ENCODE measurements at regions not wholly inside any gene's neighbourhood (a gene's known extent, or its start where the extent isn't known, plus 50 kb on each side); places are given as distances from the start of the nearest gene placed in this dataset.

DNA sequence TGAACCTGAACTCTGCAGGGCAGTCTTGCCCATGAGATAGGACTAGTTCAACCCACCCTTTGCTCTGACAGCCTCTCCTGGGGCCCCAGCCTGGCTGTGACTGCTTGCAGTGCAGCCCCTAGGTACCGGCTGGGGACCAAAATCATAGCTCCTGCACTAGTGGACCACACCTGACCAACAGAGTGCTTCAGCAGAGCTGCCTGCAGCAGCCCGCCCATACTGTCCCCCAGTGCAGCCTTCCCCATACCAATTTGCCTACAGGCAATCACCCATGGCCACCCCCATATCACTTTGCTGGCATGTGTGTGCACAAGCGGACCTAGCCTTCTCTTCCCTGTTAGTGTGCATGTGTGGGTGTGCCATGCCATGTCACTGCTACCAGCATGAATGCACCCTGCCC, 347.6 kb upstream of the MPDZ start:
- intact Hi-C loops (cut with micrococcal nuclease) (no loop called here), in situ Hi-C loops (cut with MboI) (no loop called here)
- no peaks in the 10 kb centered on the region for H4K20me1 ChIP-seq (replicated peaks; ENCODE audit: control insufficient read depth, insufficient read depth, low read length)
- ChIA-PET POLR2A (no interaction called here), CTCF (ENCODE audit: low intra/inter-chr PET ratio) (no interaction called here)
- H2AFZ ChIP-seq (ENCODE audit: low read depth, low read length), result no peak overlapping the region
- WGBS (ENCODE audit: insufficient coverage, low coverage, missing lambda C conversion rate), result 0% methylated on average over 2 of the region's 3 CpGs
- H3K36me3 ChIP-seq (ENCODE audit: control insufficient read depth, insufficient read depth, low read length), result no peaks in the 10 kb centered on the region
- no peak overlapping the region for H3K4me3 ChIP-seq
- ATAC-seq, result no peak
- no peak overlapping the region for H3K4me2 ChIP-seq (ENCODE audit: insufficient read depth, low read length)
- no TSS peak for BruUV-seq (replicated peaks)
- H3K9me3 ChIP-seq (replicated peaks; ENCODE audit: control insufficient read depth, insufficient read depth, low read depth, low read length), result no peaks in the 10 kb centered on the region
- no peak overlapping the region for H3K9ac ChIP-seq (ENCODE audit: insufficient read depth in 1 of 2, low read depth in 2 of 2, low read length in 2 of 2)
- no peak for DNase-seq (ENCODE audit: extremely low read depth in 1 of 4, low spot score in 3 of 4)
- no peaks in the 10 kb centered on the region for H3K4me1 ChIP-seq (replicated peaks in 1 of 2; ENCODE audit: control insufficient read depth in 2 of 2, insufficient read depth in 2 of 2, low read length in 2 of 2)
- no peak for FAIRE-seq
- H3K27ac ChIP-seq (ENCODE audit: extremely low read depth, low read depth, low read length), result no peak overlapping the region
- H3K9me1 ChIP-seq (ENCODE audit: control insufficient read depth, insufficient read depth, low read length), result no peaks in the 10 kb centered on the region
- no peaks in the 10 kb centered on the region for H3K79me2 ChIP-seq (ENCODE audit: control insufficient read depth, insufficient read depth, low read length)
- H3K27me3 ChIP-seq (ENCODE audit: control insufficient read depth in 2 of 2, insufficient read depth in 2 of 2, low read length in 2 of 2), result no peaks in the 10 kb centered on the region
- TF ChIP-seq BACH1 (tag; IDR thresholded peaks at IDR 0.05) (no peak), FOXM1 (IDR thresholded peaks at IDR 0.05; ENCODE audit: low read depth) (no peak), FOXM1 (CRISPR knock-in tag; IDR thresholded peaks at IDR 0.05; ENCODE audit: low read depth) (no peak), ASH1L (IDR thresholded peaks at IDR 0.05; ENCODE audit: borderline replicate concordance, low read depth, partially characterized antibody) (no peak), ZNF347 (CRISPR knock-in tag; IDR thresholded peaks at IDR 0.05; ENCODE audit: low read depth) (no peak), MCM7 (IDR thresholded peaks at IDR 0.05) (no peak), E2F5 (CRISPR knock-in tag; IDR thresholded peaks at IDR 0.05) (no peak), ZNF507 (tag; conservative IDR thresholded peaks at IDR 0.05) (no peak), ZBTB5 (IDR thresholded peaks at IDR 0.05) (no peak)
- TF ChIP-seq, protein P1, sequence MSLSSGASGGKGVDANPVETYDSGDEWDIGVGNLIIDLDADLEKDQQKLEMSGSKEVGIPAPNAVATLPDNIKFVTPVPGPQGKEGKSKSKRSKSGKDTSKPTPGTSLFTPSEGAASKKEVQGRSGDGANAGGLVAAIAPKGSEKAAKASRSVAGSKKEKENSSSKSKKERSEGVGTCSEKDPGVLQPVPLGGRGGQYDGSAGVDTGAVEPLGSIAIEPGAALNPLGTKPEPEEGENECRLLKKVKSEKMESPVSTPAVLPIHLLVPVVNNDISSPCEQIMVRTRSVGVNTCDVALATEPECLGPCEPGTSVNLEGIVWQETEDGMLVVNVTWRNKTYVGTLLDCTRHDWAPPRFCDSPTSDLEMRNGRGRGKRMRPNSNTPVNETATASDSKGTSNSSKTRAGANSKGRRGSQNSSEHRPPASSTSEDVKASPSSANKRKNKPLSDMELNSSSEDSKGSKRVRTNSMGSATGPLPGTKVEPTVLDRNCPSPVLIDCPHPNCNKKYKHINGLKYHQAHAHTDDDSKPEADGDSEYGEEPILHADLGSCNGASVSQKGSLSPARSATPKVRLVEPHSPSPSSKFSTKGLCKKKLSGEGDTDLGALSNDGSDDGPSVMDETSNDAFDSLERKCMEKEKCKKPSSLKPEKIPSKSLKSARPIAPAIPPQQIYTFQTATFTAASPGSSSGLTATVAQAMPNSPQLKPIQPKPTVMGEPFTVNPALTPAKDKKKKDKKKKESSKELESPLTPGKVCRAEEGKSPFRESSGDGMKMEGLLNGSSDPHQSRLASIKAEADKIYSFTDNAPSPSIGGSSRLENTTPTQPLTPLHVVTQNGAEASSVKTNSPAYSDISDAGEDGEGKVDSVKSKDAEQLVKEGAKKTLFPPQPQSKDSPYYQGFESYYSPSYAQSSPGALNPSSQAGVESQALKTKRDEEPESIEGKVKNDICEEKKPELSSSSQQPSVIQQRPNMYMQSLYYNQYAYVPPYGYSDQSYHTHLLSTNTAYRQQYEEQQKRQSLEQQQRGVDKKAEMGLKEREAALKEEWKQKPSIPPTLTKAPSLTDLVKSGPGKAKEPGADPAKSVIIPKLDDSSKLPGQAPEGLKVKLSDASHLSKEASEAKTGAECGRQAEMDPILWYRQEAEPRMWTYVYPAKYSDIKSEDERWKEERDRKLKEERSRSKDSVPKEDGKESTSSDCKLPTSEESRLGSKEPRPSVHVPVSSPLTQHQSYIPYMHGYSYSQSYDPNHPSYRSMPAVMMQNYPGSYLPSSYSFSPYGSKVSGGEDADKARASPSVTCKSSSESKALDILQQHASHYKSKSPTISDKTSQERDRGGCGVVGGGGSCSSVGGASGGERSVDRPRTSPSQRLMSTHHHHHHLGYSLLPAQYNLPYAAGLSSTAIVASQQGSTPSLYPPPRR (CRISPR knock-in tag; IDR thresholded peaks at IDR 0.05; ENCODE audit: borderline replicate concordance), result no peak
- TF ChIP-seq, protein P2, sequence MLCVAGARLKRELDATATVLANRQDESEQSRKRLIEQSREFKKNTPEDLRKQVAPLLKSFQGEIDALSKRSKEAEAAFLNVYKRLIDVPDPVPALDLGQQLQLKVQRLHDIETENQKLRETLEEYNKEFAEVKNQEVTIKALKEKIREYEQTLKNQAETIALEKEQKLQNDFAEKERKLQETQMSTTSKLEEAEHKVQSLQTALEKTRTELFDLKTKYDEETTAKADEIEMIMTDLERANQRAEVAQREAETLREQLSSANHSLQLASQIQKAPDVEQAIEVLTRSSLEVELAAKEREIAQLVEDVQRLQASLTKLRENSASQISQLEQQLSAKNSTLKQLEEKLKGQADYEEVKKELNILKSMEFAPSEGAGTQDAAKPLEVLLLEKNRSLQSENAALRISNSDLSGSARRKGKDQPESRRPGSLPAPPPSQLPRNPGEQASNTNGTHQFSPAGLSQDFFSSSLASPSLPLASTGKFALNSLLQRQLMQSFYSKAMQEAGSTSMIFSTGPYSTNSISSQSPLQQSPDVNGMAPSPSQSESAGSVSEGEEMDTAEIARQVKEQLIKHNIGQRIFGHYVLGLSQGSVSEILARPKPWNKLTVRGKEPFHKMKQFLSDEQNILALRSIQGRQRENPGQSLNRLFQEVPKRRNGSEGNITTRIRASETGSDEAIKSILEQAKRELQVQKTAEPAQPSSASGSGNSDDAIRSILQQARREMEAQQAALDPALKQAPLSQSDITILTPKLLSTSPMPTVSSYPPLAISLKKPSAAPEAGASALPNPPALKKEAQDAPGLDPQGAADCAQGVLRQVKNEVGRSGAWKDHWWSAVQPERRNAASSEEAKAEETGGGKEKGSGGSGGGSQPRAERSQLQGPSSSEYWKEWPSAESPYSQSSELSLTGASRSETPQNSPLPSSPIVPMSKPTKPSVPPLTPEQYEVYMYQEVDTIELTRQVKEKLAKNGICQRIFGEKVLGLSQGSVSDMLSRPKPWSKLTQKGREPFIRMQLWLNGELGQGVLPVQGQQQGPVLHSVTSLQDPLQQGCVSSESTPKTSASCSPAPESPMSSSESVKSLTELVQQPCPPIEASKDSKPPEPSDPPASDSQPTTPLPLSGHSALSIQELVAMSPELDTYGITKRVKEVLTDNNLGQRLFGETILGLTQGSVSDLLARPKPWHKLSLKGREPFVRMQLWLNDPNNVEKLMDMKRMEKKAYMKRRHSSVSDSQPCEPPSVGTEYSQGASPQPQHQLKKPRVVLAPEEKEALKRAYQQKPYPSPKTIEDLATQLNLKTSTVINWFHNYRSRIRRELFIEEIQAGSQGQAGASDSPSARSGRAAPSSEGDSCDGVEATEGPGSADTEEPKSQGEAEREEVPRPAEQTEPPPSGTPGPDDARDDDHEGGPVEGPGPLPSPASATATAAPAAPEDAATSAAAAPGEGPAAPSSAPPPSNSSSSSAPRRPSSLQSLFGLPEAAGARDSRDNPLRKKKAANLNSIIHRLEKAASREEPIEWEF (CRISPR knock-in tag; IDR thresholded peaks at IDR 0.05), result no peak

Data from K562 (cell line).